Activated CD4-positive, alpha-beta T cell treated with anti-CD3 and anti-CD28 coated beads, Interleukin-2, amount 50 U/mL, for 24 hours (primary cell): ENCODE measurements at regions not wholly inside any gene's neighbourhood (a gene's known extent, or its start where the extent isn't known, plus 50 kb on each side); places are given as distances from the start of the nearest gene placed in this dataset.
"Not testable (repeated sequence)": the region's sequence is repeated elsewhere in the genome, so short reads cannot be mapped to it uniquely, and the experiment has no call there.

Source experiments
- DNase-seq, 2 donors: peaks; one replicate each; pipeline ENCODE4 v3.0.0-alpha.2; 2020; ENCODE audit warnings: low read depth in 1 of 2, low spot score in 1 of 2

- not testable (repeated sequence) for DNase-seq
Observed at GRCh38 chr4:67412153-67412712, 133.1 kb downstream of the CENPC start.

- DNase-seq: no peak
Observed at GRCh38 chr4:67403342-67403741, 142.0 kb downstream of the CENPC start.

- DNase-seq: no peak
Observed at GRCh38 chr4:67401902-67402301, 143.4 kb downstream of the CENPC start.

- DNase-seq: no peak
Observed at GRCh38 chr4:67397931-67398330, 147.4 kb downstream of the CENPC start.

DNA sequence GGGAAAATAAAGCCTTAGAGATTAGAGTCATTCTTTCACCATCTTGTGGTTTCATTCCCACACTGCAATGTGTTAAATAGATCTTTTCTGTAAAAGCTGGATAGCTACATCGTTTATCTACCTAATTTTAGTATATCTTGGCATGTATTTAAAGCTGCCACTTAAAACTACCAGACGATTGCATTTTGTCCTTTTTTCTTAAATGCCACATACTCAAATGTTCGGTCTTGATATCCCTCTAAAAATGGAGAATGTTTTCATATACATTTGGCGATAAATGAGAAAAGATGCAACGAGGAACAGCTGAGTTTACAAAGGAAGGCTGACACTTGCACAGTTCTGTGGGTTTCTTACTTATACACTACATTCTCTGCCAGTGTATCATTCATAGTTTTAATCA, 148.3 kb downstream of the CENPC start:
- DNase-seq: no peak

GRCh38 chr4:67396008-67396407, 149.3 kb downstream of the CENPC start:
- no peak for DNase-seq

DNA sequence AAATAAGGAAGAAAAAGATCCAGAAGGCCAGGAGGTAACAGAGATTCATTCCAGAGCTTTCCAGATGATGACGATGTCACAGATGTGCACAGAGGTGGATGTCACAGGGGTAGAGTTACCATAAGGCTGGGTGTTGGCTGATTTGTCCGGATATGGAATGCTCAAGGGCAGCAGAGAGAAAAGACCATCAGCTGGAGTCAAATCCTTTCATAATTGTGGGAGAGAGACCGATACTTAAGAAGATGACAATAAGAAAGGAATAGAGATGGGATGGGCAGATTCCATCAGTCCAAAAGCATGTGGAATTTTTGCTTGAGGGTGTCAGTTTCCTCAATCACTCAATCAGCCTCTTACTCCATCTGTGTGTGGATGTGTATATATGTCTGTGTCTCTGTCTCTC, 150.4 kb downstream of the CENPC start:
- DNase-seq: no peak

GRCh38 chr4:67393699-67394281, 151.5 kb downstream of the CENPC start:
- peak in 1 of 2 donors; percentile 18 for DNase-seq

- DNase-seq: no peak
Observed at GRCh38 chr4:67393007-67393406, 152.3 kb downstream of the CENPC start.

- not testable (repeated sequence) for DNase-seq
Observed at GRCh38 chr4:67381406-67381804, 163.9 kb downstream of the CENPC start.

GRCh38 chr4:67380702-67381405, 164.4 kb downstream of the CENPC start:
- not testable (repeated sequence) for DNase-seq

DNA sequence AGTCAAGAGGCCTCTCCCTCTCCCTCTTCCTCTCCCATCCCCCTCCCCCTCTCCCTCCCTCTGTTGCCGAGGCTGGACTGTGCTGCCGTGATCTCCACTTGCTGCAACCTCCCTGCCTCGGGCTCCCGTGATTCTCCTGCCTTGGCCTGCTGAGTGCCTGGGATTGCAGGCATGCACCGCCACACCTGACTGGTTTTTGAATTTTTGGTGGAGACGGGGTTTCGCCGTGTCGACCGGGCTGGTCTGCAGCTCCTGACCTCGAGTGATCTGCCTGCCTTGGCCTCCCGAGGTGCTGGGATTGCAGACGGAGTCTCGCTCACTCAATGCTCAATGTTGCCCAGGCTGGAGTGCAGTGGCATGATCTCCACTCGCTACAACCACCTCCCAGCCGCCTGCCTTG, 165.1 kb downstream of the CENPC start:
- no peak for DNase-seq

DNA sequence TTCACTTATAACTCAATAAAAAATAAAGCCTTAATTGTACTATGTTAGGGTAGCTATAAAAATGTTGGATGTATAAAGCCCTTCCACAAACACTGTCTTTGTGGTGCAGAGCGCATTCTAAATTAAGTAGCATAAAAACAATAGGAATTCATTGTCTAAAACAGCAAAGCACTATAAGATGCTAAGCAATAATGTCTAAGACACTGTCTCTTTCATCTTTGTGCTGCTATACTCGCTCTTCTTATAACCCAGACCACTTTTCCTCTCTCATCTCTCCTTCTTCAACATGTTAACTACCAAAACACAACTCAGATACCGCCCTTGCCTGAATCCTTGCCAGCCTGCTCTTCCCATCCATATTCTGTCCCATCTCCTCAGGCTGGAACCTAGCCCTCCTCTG, 170.0 kb downstream of the CENPC start:
- no peak for DNase-seq

- no peak for DNase-seq
Observed at GRCh38 chr4:67371615-67372014, 173.7 kb downstream of the CENPC start.

- no peak for DNase-seq
Observed at GRCh38 chr4:67366311-67366861, 178.9 kb downstream of the CENPC start.

GRCh38 chr4:67365661-67366245, 179.6 kb downstream of the CENPC start:
- no peak for DNase-seq

GRCh38 chr4:67355806-67356205, 189.5 kb downstream of the CENPC start:
- DNase-seq: no peak

GRCh38 chr4:67346654-67347053, 198.6 kb downstream of the CENPC start:
- no peak for DNase-seq

DNA sequence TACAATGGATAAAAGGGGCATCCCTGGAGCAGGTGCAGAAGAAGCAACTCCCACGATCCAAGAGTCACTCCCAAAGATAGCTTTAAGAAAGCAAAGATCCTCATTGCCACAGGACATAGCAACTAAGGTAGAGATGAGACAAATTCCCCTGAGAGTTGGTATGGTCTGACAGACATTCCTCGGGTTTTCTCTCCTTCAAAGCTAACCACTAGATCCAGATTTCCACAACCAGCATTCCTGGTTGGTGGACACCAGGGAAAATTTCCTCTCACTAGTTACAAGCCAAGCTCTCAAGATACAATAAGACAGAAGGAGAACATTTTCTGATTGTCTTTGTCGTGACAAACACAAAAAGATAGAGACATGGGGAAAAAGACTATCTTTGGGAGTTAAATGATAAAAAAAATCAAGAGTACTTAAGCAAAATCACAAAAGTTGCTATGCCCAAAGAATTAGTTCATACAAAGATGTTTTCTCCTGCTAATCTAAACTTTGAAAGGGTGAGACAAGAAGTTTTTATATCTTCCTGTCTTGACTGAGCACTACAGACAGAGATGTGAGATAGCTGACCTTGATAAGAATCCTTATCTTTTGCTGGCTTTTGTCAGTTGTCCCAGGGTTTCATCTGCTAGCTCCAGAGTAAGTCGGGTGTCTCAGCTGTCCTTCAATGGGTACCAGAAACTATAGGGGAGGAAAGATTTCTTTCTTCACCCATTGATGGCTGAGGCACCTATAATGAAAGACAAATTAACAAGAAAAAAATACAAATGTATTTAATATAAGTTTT, 200.5 kb downstream of the CENPC start:
- DNase-seq: no peak

GRCh38 chr4:67343199-67343598, 202.1 kb downstream of the CENPC start:
- no peak for DNase-seq

DNA sequence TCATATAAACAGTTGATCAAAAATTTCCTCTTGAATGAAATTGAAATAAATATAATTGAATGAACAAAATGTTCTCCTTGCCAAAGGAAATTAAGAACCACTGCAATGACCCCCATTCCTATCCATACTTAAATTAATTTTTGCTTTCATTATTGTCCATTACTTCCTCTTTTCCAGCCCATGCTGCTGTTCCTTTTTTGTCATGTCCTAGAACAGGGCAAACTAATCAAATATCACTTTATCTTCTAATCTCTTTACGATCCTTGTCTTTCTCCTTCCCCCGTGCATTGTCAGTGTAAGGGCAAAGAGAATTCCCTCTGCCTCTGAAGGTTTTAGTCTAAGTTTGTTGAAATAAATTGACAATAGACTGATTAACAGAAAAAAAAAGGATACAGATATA, 203.0 kb downstream of the CENPC start:
- no peak for DNase-seq
